HCT116 (cell line): ENCODE measurements at regions not wholly inside any gene's neighbourhood (a gene's known extent, or its start where the extent isn't known, plus 50 kb on each side); places are given as distances from the start of the nearest gene placed in this dataset.

Source experiments
- CTCF ChIP-seq, 3 experiments: fragments of 200-600 bp in 1 of 3; sonication (generic) in 1 of 3; IDR thresholded peaks in 2 of 3; conservative IDR thresholded peaks in 1 of 3; 2 replicates each; pipeline ENCODE4 v1.5.1; 2012 to 2017; ENCODE audit warnings: low read depth in 2 of 3, low read length in 2 of 3, antibody characterized with exemption in 1 of 3, borderline replicate concordance in 1 of 3, control low read depth in 1 of 3, mild to moderate bottlenecking in 1 of 3, mixed read lengths in 1 of 3, mixed run types in 1 of 3, moderate library complexity in 1 of 3; ENCODE audit not compliant: insufficient read depth in 1 of 3
- EZH2 ChIP-seq: fragments of 200-600 bp; sonication (generic); IDR thresholded peaks from 2 replicates; pipeline ENCODE4 v1.6.1; 2017; ENCODE audit warnings: antibody characterized with exemption, mixed run types
- POLR2A ChIP-seq: IDR thresholded peaks from 2 replicates; pipeline ENCODE4 v1.7.0; 2011; ENCODE audit warnings: borderline replicate concordance; ENCODE audit not compliant: insufficient read depth, insufficient read length; ENCODE audit errors: extremely low read depth
- YY1 ChIP-seq: IDR thresholded peaks from 2 replicates; pipeline ENCODE4 v1.6.1; 2011; ENCODE audit warnings: low read length, low read depth, moderate library complexity, mild to moderate bottlenecking; ENCODE audit not compliant: insufficient replicate concordance; ENCODE audit errors: extremely low read depth

- no peak for TF ChIP-seq CTCF (IDR thresholded peaks at IDR 0.05 in 2 of 3, conservative IDR thresholded peaks at IDR 0.05 in 1 of 3; ENCODE audit: borderline replicate concordance in 1 of 3, insufficient read depth in 1 of 3, low read depth in 2 of 3, low read length in 2 of 3)
- TF ChIP-seq POLR2A: no peak
- no peak for TF ChIP-seq EZH2
- TF ChIP-seq YY1: no peak
These were observed 124.8 kb downstream of the GALR1 start for GRCh38 chr18:77374446-77374805.
